ENCODE measurements at regions not wholly inside any gene's neighbourhood (a gene's known extent, or its start where the extent isn't known, plus 50 kb on each side); places are given as distances from the start of the nearest gene placed in this dataset.

- no peaks in the 10 kb centered on the region for H3K27me3 ChIP-seq (replicated peaks in 1 of 4; ENCODE audit: control insufficient read depth in 3 of 4, extremely low read depth in 1 of 4, insufficient read depth in 3 of 4, low read length in 3 of 4)
- FAIRE-seq (peak; percentile 36), DNase-seq (ENCODE audit: low read depth in 1 of 2, low spot score in 2 of 2) (peak in 1 of 2 experiments; percentile 23)
- H2BK120ac ChIP-seq (replicated peaks; ENCODE audit: low read depth, low read length) = peak overlapping the region; percentile 6
- H3K23me2 ChIP-seq (ENCODE audit: low read depth, low read length) = peaks cover 2% of the 10 kb centered on the region; the same call in 1 of the 2 replicates
- 0 out of 2 replicates have a peak overlapping the region, but pooled peaks have one; percentile 4 for H2AK5ac ChIP-seq (ENCODE audit: low read depth, low read length)
- TF ChIP-seq CBX5 (IDR thresholded peaks at IDR 0.05; ENCODE audit: low read depth, low read length) = no peak
- TF ChIP-seq RBBP5 (IDR thresholded peaks at IDR 0.05; ENCODE audit: borderline replicate concordance, low read depth, low read length) = no peak
- TF ChIP-seq TAF1 (IDR thresholded peaks at IDR 0.05; ENCODE audit: low read depth, low read length) = no peak
- TF ChIP-seq HDAC2 (IDR thresholded peaks at IDR 0.05; ENCODE audit: borderline replicate concordance in 1 of 2, low read depth in 2 of 2, low read length in 2 of 2) = no peak
- TF ChIP-seq HDAC6 (IDR thresholded peaks at IDR 0.05; ENCODE audit: low read depth, low read length) = no peak
- TF ChIP-seq SIRT6 (IDR thresholded peaks at IDR 0.05; ENCODE audit: low read length) = no peak
- TF ChIP-seq KDM1A (IDR thresholded peaks at IDR 0.05; ENCODE audit: borderline replicate concordance, low read length) = no peak
- TF ChIP-seq TCF12 (IDR thresholded peaks at IDR 0.05; ENCODE audit: low read depth, low read length) = peak; percentile 80; the same call in 1 of the 2 replicates
- TF ChIP-seq JUND (IDR thresholded peaks at IDR 0.05; ENCODE audit: low read length) = no peak
- 0 out of 2 replicates have a peak, but pooled peaks have one; percentile 55 for TF ChIP-seq TEAD4 (IDR thresholded peaks at IDR 0.05; ENCODE audit: low read depth, low read length)
- H3K4me2 ChIP-seq (ENCODE audit: insufficient read depth in 1 of 2, low read depth in 2 of 2, low read length in 2 of 2) = peak overlapping the region; percentile 7 to 57; a peak in 2 of 4 replicates
- H3K9ac ChIP-seq (replicated peaks in 1 of 4; ENCODE audit: extremely low read depth in 1 of 4, low read depth in 3 of 4, low read length in 3 of 4) = no peak overlapping the region
- H4K91ac ChIP-seq (replicated peaks; ENCODE audit: insufficient read length, low read length) = peak overlapping the region; percentile 38
- no peak overlapping the region for H3K18ac ChIP-seq (ENCODE audit: extremely low read depth, low read length)
- no peak overlapping the region for H3K14ac ChIP-seq (ENCODE audit: insufficient read length)
- H2BK20ac ChIP-seq (ENCODE audit: low read length) = no peak overlapping the region
- H3K79me1 ChIP-seq (ENCODE audit: low read depth, low read length) = no peaks in the 10 kb centered on the region
- no peak overlapping the region for H3K27ac ChIP-seq (ENCODE audit: low read depth, low read length)
- H3K23ac ChIP-seq (ENCODE audit: insufficient read length) = no peak overlapping the region
- H3K9me3 ChIP-seq (ENCODE audit: insufficient read depth in 2 of 2, low read depth in 1 of 2, low read length in 1 of 2) = no peaks in the 10 kb centered on the region; a peak in 1 of 4 replicates
- peaks cover 5 to 20% (median 14%) of the 10 kb centered on the region in 4 experiments for H3K4me1 ChIP-seq (replicated peaks in 1 of 4; ENCODE audit: control insufficient read depth in 3 of 4, insufficient read depth in 4 of 4, low read length in 3 of 4)
- no peak overlapping the region for H4K8ac ChIP-seq (ENCODE audit: extremely low read depth, insufficient read depth, low read length)
- no peaks in the 10 kb centered on the region for H3K36me3 ChIP-seq (ENCODE audit: control insufficient read depth in 2 of 4, insufficient read depth in 4 of 4, low read length in 3 of 4)
- H3K56ac ChIP-seq (replicated peaks; ENCODE audit: insufficient read length, low read depth, low read length) = no peak overlapping the region
- CTCF ChIA-PET (ENCODE audit: partially characterized antibody) = interaction anchor here (0.6 to 3.6 kb wide), 12 partner anchors 7 to 109 kb away, joined by 3 to 28 read pairs (median 3); partner anchors contain the start of gene IL6
- H4K20me1 ChIP-seq (replicated peaks in 1 of 2; ENCODE audit: control insufficient read depth in 1 of 2, insufficient read depth in 2 of 2, low read length in 2 of 2) = no peaks in the 10 kb centered on the region
- peak overlapping the region; percentile 22 for H3K4ac ChIP-seq (replicated peaks; ENCODE audit: insufficient read length, low read depth, low read length)
- H2BK12ac ChIP-seq (ENCODE audit: low read depth, low read length) = peak overlapping the region; percentile 13; the same call in 1 of the 2 replicates
- no peaks in the 10 kb centered on the region; a peak in 1 of 4 replicates for H3K79me2 ChIP-seq (ENCODE audit: control insufficient read depth in 1 of 2, insufficient read depth in 2 of 2, low read length in 2 of 2)
- WGBS, 2 experiments (ENCODE audit: extremely low coverage in 1 of 2, insufficient coverage in 1 of 2, insufficient read length in 1 of 2, insufficient replicate concordance in 2 of 2, low coverage in 1 of 2, low lambda C conversion rate in 2 of 2, missing lambda C conversion rate in 1 of 2) = 84% methylated on average over 3 of the region's 3 CpGs; no CpG with 5 or more reads in 1 of the 2 experiments
- H2AFZ ChIP-seq (ENCODE audit: low read length) = no peak overlapping the region
- POLR2A ChIA-PET (ENCODE audit: partially characterized antibody) = interaction anchor here (1.1 to 2.1 kb wide), 3 partner anchors 10 to 108 kb away, joined by 3 to 7 read pairs (median 6); no protein-coding TSS in a partner anchor
- peak overlapping the region; percentile 72; the same call in 1 of the 2 replicates for H2BK5ac ChIP-seq (ENCODE audit: low read depth, low read length)
- no peak overlapping the region for H4K5ac ChIP-seq (ENCODE audit: insufficient read length, low read depth, low read length)
- H2BK15ac ChIP-seq (ENCODE audit: low read length) = no peak overlapping the region
- peak overlapping the region in 1 of 4 experiments; percentile 10; a peak in 1 of 8 replicates for H3K4me3 ChIP-seq (ENCODE audit: extremely low read depth in 1 of 4, insufficient read depth in 2 of 4, low read depth in 3 of 4, low read length in 4 of 4)
Measured at GRCh38 chr7:22668971-22669401, 58.0 kb upstream of the IL6 start.
